IPS-18c (cell line): ENCODE measurements at regions not wholly inside any gene's neighbourhood (a gene's known extent, or its start where the extent isn't known, plus 50 kb on each side); places are given as distances from the start of the nearest gene placed in this dataset.

Experiments
- H3K4me3 ChIP-seq: 2 replicates; pipeline ENCODE4 v1.7.0; 2013; ENCODE audit warnings: low read depth, mild to moderate bottlenecking, low read length, moderate library complexity; ENCODE audit not compliant: insufficient read depth
- H3K9me3 ChIP-seq: one replicate; pipeline ENCODE4 v1.6.1; 2013; ENCODE audit warnings: mild to moderate bottlenecking, low read length, moderate library complexity; ENCODE audit not compliant: control insufficient read depth, insufficient read depth

GRCh38 chr13:55410398-55411330 is 1730.1 kb upstream of the PRR20A start:
- no peaks in the 10 kb centered on the region for H3K9me3 ChIP-seq
- no peak overlapping the region for H3K4me3 ChIP-seq

GRCh38 chr13:55418095-55418494 is 1722.6 kb upstream of the PRR20A start:
- Histone ChIP-seq H3K4me3 (no peak overlapping the region), H3K9me3 (no peaks in the 10 kb centered on the region)

- peaks cover 2% of the 10 kb centered on the region for H3K9me3 ChIP-seq
- no peak overlapping the region for H3K4me3 ChIP-seq
Observed at GRCh38 chr13:55432814-55433213, 1707.9 kb upstream of the PRR20A start.

- H3K9me3 ChIP-seq: peaks cover 2% of the 10 kb centered on the region
- no peak overlapping the region for H3K4me3 ChIP-seq
Observed at GRCh38 chr13:55437162-55437561, 1703.6 kb upstream of the PRR20A start.

- no peak overlapping the region for H3K4me3 ChIP-seq
Observed at GRCh38 chr13:55439450-55439849, 1701.3 kb upstream of the PRR20A start.

GRCh38 chr13:55440465-55441085 is 1700.1 kb upstream of the PRR20A start:
- peaks cover 2% of the 10 kb centered on the region for H3K9me3 ChIP-seq
- H3K4me3 ChIP-seq: no peak overlapping the region

More at GRCh38 chr13:55439450-55439849, 1701.3 kb upstream of the PRR20A start:
- peaks cover 2% of the 10 kb centered on the region for H3K9me3 ChIP-seq

GRCh38 chr13:55464222-55464621 is 1676.5 kb upstream of the PRR20A start:
- H3K9me3 ChIP-seq: no peaks in the 10 kb centered on the region
- no peak overlapping the region for H3K4me3 ChIP-seq

- no peak overlapping the region for H3K4me3 ChIP-seq
- no peaks in the 10 kb centered on the region for H3K9me3 ChIP-seq
Observed at GRCh38 chr13:55467476-55467875, 1673.2 kb upstream of the PRR20A start.

GRCh38 chr13:55483626-55484158 is 1657.0 kb upstream of the PRR20A start:
- Histone ChIP-seq H3K9me3 (no peaks in the 10 kb centered on the region), H3K4me3 (no peak overlapping the region)

- Histone ChIP-seq H3K9me3 (no peaks in the 10 kb centered on the region), H3K4me3 (no peak overlapping the region)
Observed at GRCh38 chr13:55493297-55493696, 1647.4 kb upstream of the PRR20A start.

- Histone ChIP-seq H3K9me3 (no peaks in the 10 kb centered on the region), H3K4me3 (no peak overlapping the region)
Observed at GRCh38 chr13:55497486-55497885, 1643.2 kb upstream of the PRR20A start.

GRCh38 chr13:55500694-55501093 is 1640.0 kb upstream of the PRR20A start:
- no peaks in the 10 kb centered on the region for H3K9me3 ChIP-seq
- no peak overlapping the region for H3K4me3 ChIP-seq

GRCh38 chr13:55516610-55517009 is 1624.1 kb upstream of the PRR20A start:
- Histone ChIP-seq H3K9me3 (no peaks in the 10 kb centered on the region), H3K4me3 (no peak overlapping the region)

- Histone ChIP-seq H3K4me3 (no peak overlapping the region), H3K9me3 (no peaks in the 10 kb centered on the region)
Observed at GRCh38 chr13:55517312-55517711, 1623.4 kb upstream of the PRR20A start.

GRCh38 chr13:55528434-55528833 is 1612.3 kb upstream of the PRR20A start:
- H3K4me3 ChIP-seq: no peak overlapping the region
- no peaks in the 10 kb centered on the region for H3K9me3 ChIP-seq

- Histone ChIP-seq H3K9me3 (no peaks in the 10 kb centered on the region), H3K4me3 (no peak overlapping the region)
Observed at GRCh38 chr13:55534306-55534705, 1606.4 kb upstream of the PRR20A start.

- no peak overlapping the region for H3K4me3 ChIP-seq
Observed at GRCh38 chr13:55538424-55538823, 1602.3 kb upstream of the PRR20A start.

GRCh38 chr13:55543053-55543452 is 1597.7 kb upstream of the PRR20A start:
- H3K9me3 ChIP-seq: no peaks in the 10 kb centered on the region

More at GRCh38 chr13:55538424-55538823, 1602.3 kb upstream of the PRR20A start:
- no peaks in the 10 kb centered on the region for H3K9me3 ChIP-seq

More at GRCh38 chr13:55543053-55543452, 1597.7 kb upstream of the PRR20A start:
- no peak overlapping the region for H3K4me3 ChIP-seq
